SK-N-SH (cell line): ENCODE measurements at regions not wholly inside any gene's neighbourhood (a gene's known extent, or its start where the extent isn't known, plus 50 kb on each side); places are given as distances from the start of the nearest gene placed in this dataset.

ENCODE experiments used
- CTCF ChIA-PET: fragments of 300-600, 350-600 bp; formaldehyde crosslinking; extraction: SDS; loops from one replicate; lab custom pipeline; 2021; lab: Yijun Ruan, JAX
- POLR2A ChIA-PET: fragments of 350-600 bp; sonication (Branson Sonifier 250); formaldehyde crosslinking; extraction: SDS; loops from one replicate; lab custom pipeline; 2020; ENCODE audit warnings: antibody characterized with exemption, inconsistent platforms; lab: Yijun Ruan, JAX
- DNase-seq: peaks from one replicate; pipeline ENCODE4 v3.0.0; 2012
- H2AFZ ChIP-seq: fragments of 200-600 bp; sonication (generic); 2 replicates; pipeline ENCODE4 v1.8.1; 2016; ENCODE audit warnings: antibody characterized with exemption, mild to moderate bottlenecking, low read depth
- H3F3A ChIP-seq: fragments of 200-600 bp; sonication (generic); replicated peaks from 2 replicates; pipeline ENCODE3; 2016; ENCODE audit warnings: antibody characterized with exemption, mild to moderate bottlenecking; ENCODE audit not compliant: insufficient read depth
- H3K27ac ChIP-seq, 2 experiments: fragments of 200-500 bp in 1 of 2; fragments of 200-600 bp in 1 of 2; sonication (Bioruptor generic) in 1 of 2; sonication (generic), shearing (Covaris generic) in 1 of 2; 2 replicates each; pipeline versions ENCODE4 v1.5.1 to v1.6.1; 2014 to 2016; ENCODE audit warnings: low read depth in 2 of 2, inconsistent platforms in 1 of 2, low read length in 1 of 2, mild to moderate bottlenecking in 1 of 2, mixed read lengths in 1 of 2
- H3K27me3 ChIP-seq: fragments of 200-600 bp; sonication (generic), shearing (Covaris generic); 2 replicates; pipeline ENCODE4 v1.6.1; 2016; ENCODE audit warnings: mixed run types; ENCODE audit not compliant: insufficient read depth
- H3K36me3 ChIP-seq, 2 experiments: fragments of 200-500 bp in 1 of 2; fragments of 200-600 bp in 1 of 2; sonication (Bioruptor generic) in 1 of 2; sonication (generic) in 1 of 2; replicated peaks in 1 of 2; 2 replicates each; pipeline versions ENCODE3 to v1.5.1; 2014 to 2016; ENCODE audit warnings: low read length in 1 of 2, mild to moderate bottlenecking in 1 of 2; ENCODE audit not compliant: insufficient read depth in 2 of 2, control insufficient read depth in 1 of 2
- H3K4me1 ChIP-seq, 2 experiments: fragments of 200-500 bp in 1 of 2; fragments of 200-600 bp in 1 of 2; sonication (Bioruptor generic) in 1 of 2; sonication (generic), shearing (Covaris generic) in 1 of 2; 2 replicates each; pipeline versions ENCODE4 v1.5.1 to v1.6.1; 2014 to 2016; ENCODE audit warnings: low read depth in 1 of 2, low read length in 1 of 2, mixed run types in 1 of 2; ENCODE audit not compliant: insufficient read depth in 2 of 2, control insufficient read depth in 1 of 2
- H3K4me2 ChIP-seq: fragments of 200-600 bp; sonication (generic), shearing (Covaris generic); 2 replicates; pipeline ENCODE4 v1.6.1; 2017; ENCODE audit warnings: mixed run types
- H3K4me3 ChIP-seq, 2 experiments: fragments of 200-500 bp in 1 of 2; fragments of 200-600 bp in 1 of 2; sonication (Bioruptor generic) in 1 of 2; sonication (generic), shearing (Covaris generic) in 1 of 2; 2 replicates each; pipeline versions ENCODE4 v1.5.1 to v1.8.1; 2014 to 2016; ENCODE audit warnings: low read depth in 2 of 2, inconsistent platforms in 1 of 2, low read length in 1 of 2, mild to moderate bottlenecking in 1 of 2, mixed read lengths in 1 of 2, moderate library complexity in 1 of 2
- H3K79me2 ChIP-seq: fragments of 200-600 bp; sonication (generic); 2 replicates; pipeline ENCODE4 v1.8.1; 2017; ENCODE audit warnings: mild to moderate bottlenecking; ENCODE audit not compliant: insufficient read depth
- H3K9ac ChIP-seq: fragments of 200-600 bp; sonication (generic); 2 replicates; pipeline ENCODE4 v1.6.1; 2017; ENCODE audit warnings: mixed run types
- H3K9me2 ChIP-seq: fragments of 200-600 bp; sonication (generic); 2 replicates; pipeline ENCODE4 v1.6.1; 2017; ENCODE audit warnings: mixed run types
- H3K9me3 ChIP-seq: fragments of 200-600 bp; sonication (generic); 2 replicates; pipeline ENCODE4 v1.6.1; 2017; ENCODE audit warnings: mixed run types, mild to moderate bottlenecking, moderate library complexity
- H4K20me1 ChIP-seq: fragments of 200-600 bp; sonication (generic); 2 replicates; pipeline ENCODE4 v1.6.1; 2017; ENCODE audit warnings: mild to moderate bottlenecking, mixed run types; ENCODE audit not compliant: insufficient read depth
- EZH2phosphoT487 ChIP-seq: fragments of 200-600 bp; sonication (generic); IDR thresholded peaks from 2 replicates; pipeline ENCODE4 v1.6.1; 2017; ENCODE audit warnings: low read depth, mixed run types, mild to moderate bottlenecking, antibody characterized with exemption, moderate library complexity, borderline replicate concordance
- FOXJ3 ChIP-seq: sonication (generic); formaldehyde crosslinking; IDR thresholded peaks from 2 replicates; pipeline ENCODE4 v1.5.1; 2020; ENCODE audit warnings: mild to moderate bottlenecking, missing genetic modification reagents
- FOXM1 ChIP-seq: IDR thresholded peaks from 2 replicates; pipeline ENCODE4 v1.4.0; 2012; ENCODE audit warnings: low read depth, mild to moderate bottlenecking
- GABPA ChIP-seq: IDR thresholded peaks from 2 replicates; pipeline ENCODE4 v1.4.0; 2012; ENCODE audit warnings: low read depth, mild to moderate bottlenecking
- JUND ChIP-seq: IDR thresholded peaks from 2 replicates; pipeline ENCODE4 v1.4.0; 2012
- MEF2A ChIP-seq: IDR thresholded peaks from 2 replicates; pipeline ENCODE4 v1.4.0; 2012; ENCODE audit warnings: low read depth, borderline replicate concordance
- NFIC ChIP-seq: IDR thresholded peaks from 2 replicates; pipeline ENCODE4 v1.4.0; 2012; ENCODE audit warnings: borderline replicate concordance
- RAD21 ChIP-seq: IDR thresholded peaks from 2 replicates; pipeline ENCODE4 v1.6.1; 2012; ENCODE audit warnings: mild to moderate bottlenecking, low read length
- RCOR1 ChIP-seq: fragments of 150-350 bp; IDR thresholded peaks from 2 replicates; pipeline ENCODE4 v1.6.1; 2017; ENCODE audit warnings: antibody characterized with exemption, low read length
- RXRA ChIP-seq: IDR thresholded peaks from 2 replicates; pipeline ENCODE4 v1.4.0; 2012; ENCODE audit warnings: low read depth, mild to moderate bottlenecking, borderline replicate concordance
- SIN3A ChIP-seq: IDR thresholded peaks from 2 replicates; pipeline ENCODE4 v1.6.1; 2012; ENCODE audit warnings: low read depth, mild to moderate bottlenecking, low read length, moderate library complexity, borderline replicate concordance
- SMC3 ChIP-seq: IDR thresholded peaks from 2 replicates; pipeline ENCODE4 v1.6.1; 2012; ENCODE audit warnings: low read depth, low read length, improper control_type of control experiment
- TAF1 ChIP-seq: IDR thresholded peaks from 2 replicates; pipeline ENCODE4 v1.6.1; 2012; ENCODE audit warnings: low read depth, mild to moderate bottlenecking, low read length, moderate library complexity, borderline replicate concordance
- TEAD4 ChIP-seq: IDR thresholded peaks from 2 replicates; pipeline ENCODE4 v1.4.0; 2012; ENCODE audit warnings: mild to moderate bottlenecking, borderline replicate concordance; ENCODE audit not compliant: insufficient read depth
- USF1 ChIP-seq: IDR thresholded peaks from 2 replicates; pipeline ENCODE4 v1.4.0; 2012; ENCODE audit warnings: low read depth, borderline replicate concordance
- YY1 ChIP-seq: IDR thresholded peaks from 2 replicates; pipeline ENCODE4 v1.4.0; 2012; ENCODE audit warnings: low read depth, mild to moderate bottlenecking
- TF ChIP-seq, protein P1 (sequence below): IDR thresholded peaks from 2 replicates; pipeline ENCODE4 v1.6.1; 2012; ENCODE audit warnings: mild to moderate bottlenecking, low read depth, low read length, moderate library complexity
- TF ChIP-seq, protein P2 (sequence below): fragments of 200-600 bp; sonication (generic); IDR thresholded peaks from 2 replicates; pipeline ENCODE4 v1.6.1; 2017; ENCODE audit warnings: antibody characterized with exemption, mild to moderate bottlenecking, moderate library complexity
- TF ChIP-seq, protein P3 (sequence below): fragments of 150-350 bp; IDR thresholded peaks from 2 replicates; pipeline ENCODE4 v1.6.1; 2016; ENCODE audit warnings: mild to moderate bottlenecking, low read depth, low read length
- TF ChIP-seq, protein P4 (sequence below): fragments of 150-350 bp; IDR thresholded peaks from 2 replicates; pipeline ENCODE4 v1.6.1; 2017; ENCODE audit warnings: antibody characterized with exemption, low read length, low read depth, borderline replicate concordance

- no peaks in the 10 kb centered on the region for H3F3A ChIP-seq
- TF ChIP-seq, protein P1, sequence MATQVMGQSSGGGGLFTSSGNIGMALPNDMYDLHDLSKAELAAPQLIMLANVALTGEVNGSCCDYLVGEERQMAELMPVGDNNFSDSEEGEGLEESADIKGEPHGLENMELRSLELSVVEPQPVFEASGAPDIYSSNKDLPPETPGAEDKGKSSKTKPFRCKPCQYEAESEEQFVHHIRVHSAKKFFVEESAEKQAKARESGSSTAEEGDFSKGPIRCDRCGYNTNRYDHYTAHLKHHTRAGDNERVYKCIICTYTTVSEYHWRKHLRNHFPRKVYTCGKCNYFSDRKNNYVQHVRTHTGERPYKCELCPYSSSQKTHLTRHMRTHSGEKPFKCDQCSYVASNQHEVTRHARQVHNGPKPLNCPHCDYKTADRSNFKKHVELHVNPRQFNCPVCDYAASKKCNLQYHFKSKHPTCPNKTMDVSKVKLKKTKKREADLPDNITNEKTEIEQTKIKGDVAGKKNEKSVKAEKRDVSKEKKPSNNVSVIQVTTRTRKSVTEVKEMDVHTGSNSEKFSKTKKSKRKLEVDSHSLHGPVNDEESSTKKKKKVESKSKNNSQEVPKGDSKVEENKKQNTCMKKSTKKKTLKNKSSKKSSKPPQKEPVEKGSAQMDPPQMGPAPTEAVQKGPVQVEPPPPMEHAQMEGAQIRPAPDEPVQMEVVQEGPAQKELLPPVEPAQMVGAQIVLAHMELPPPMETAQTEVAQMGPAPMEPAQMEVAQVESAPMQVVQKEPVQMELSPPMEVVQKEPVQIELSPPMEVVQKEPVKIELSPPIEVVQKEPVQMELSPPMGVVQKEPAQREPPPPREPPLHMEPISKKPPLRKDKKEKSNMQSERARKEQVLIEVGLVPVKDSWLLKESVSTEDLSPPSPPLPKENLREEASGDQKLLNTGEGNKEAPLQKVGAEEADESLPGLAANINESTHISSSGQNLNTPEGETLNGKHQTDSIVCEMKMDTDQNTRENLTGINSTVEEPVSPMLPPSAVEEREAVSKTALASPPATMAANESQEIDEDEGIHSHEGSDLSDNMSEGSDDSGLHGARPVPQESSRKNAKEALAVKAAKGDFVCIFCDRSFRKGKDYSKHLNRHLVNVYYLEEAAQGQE = no peak
- TF ChIP-seq NFIC (no peak), RXRA (no peak), USF1 (no peak), SMC3 (peak; percentile 72; the same call in 1 of the 2 replicates), RAD21 (peak; percentile 94)
- TF ChIP-seq, protein P2, sequence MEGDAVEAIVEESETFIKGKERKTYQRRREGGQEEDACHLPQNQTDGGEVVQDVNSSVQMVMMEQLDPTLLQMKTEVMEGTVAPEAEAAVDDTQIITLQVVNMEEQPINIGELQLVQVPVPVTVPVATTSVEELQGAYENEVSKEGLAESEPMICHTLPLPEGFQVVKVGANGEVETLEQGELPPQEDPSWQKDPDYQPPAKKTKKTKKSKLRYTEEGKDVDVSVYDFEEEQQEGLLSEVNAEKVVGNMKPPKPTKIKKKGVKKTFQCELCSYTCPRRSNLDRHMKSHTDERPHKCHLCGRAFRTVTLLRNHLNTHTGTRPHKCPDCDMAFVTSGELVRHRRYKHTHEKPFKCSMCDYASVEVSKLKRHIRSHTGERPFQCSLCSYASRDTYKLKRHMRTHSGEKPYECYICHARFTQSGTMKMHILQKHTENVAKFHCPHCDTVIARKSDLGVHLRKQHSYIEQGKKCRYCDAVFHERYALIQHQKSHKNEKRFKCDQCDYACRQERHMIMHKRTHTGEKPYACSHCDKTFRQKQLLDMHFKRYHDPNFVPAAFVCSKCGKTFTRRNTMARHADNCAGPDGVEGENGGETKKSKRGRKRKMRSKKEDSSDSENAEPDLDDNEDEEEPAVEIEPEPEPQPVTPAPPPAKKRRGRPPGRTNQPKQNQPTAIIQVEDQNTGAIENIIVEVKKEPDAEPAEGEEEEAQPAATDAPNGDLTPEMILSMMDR = peak; percentile 51
- peak; percentile 32 for DNase-seq
- H3K9me3 ChIP-seq = no peaks in the 10 kb centered on the region; the same call in 1 of the 2 replicates
- no peaks in the 10 kb centered on the region for H3K79me2 ChIP-seq
- no peak overlapping the region for H3K4me2 ChIP-seq
- no peaks in the 10 kb centered on the region for H3K27me3 ChIP-seq
- H3K27ac ChIP-seq = peak overlapping the region in 1 of 2 experiments; percentile 43; a peak in 2 of 4 replicates
- no peak overlapping the region for H2AFZ ChIP-seq
- no peaks in the 10 kb centered on the region for H3K36me3 ChIP-seq
- H3K9me2 ChIP-seq = no peaks in the 10 kb centered on the region
- no peak overlapping the region for H3K4me3 ChIP-seq
- no peak overlapping the region for H3K9ac ChIP-seq
- CTCF ChIA-PET = interaction anchor here (0.6 to 4.9 kb wide), 19 partner anchors 9 to 1636 kb away, joined by 3 to 20 read pairs (median 3); partner anchors contain the start of gene LRRN3
- POLR2A ChIA-PET = no interaction called here
- H3K4me1 ChIP-seq = no peaks in the 10 kb centered on the region; a peak in 1 of 4 replicates
- H4K20me1 ChIP-seq = no peaks in the 10 kb centered on the region
These were observed 1246.6 kb upstream of the LRRN3 start for GRCh38 chr7:109844362-109844761.

DNA sequence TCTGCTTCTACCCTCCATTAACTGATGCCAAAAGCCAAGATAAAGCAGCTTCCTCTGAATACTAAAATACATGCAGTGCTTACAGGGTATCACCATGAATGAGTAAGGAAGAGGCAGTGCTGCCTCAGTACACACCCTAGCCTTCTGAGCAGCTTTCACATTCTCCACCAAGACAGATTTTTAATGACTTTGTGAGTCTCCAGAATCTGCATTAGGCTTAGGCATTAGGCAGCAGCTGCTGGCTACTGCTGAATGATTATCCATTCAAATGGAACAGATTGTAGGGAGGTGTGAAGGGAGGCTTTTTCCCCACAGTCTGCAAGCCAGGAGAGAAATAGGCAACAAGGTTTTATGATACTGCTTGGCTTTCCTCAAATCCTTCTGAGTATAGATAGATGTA is 1226.7 kb upstream of the LRRN3 start:
- ChIA-PET POLR2A (no interaction called here), CTCF (no interaction called here)
- Histone ChIP-seq H2AFZ (no peak overlapping the region), H3K27me3 (no peaks in the 10 kb centered on the region), H4K20me1 (no peaks in the 10 kb centered on the region), H3F3A (no peaks in the 10 kb centered on the region), H3K4me2 (no peak overlapping the region), H3K79me2 (no peaks in the 10 kb centered on the region), H3K27ac (no peak overlapping the region), H3K36me3 (no peaks in the 10 kb centered on the region), H3K9me2 (no peaks in the 10 kb centered on the region), H3K4me1 (peaks cover 0 to 2% of the 10 kb centered on the region in 2 experiments; a peak in 1 of 4 replicates), H3K9me3 (no peaks in the 10 kb centered on the region), H3K4me3 (no peak overlapping the region), H3K9ac (no peak overlapping the region)
- DNase-seq = no peak
- TF ChIP-seq, protein P3, sequence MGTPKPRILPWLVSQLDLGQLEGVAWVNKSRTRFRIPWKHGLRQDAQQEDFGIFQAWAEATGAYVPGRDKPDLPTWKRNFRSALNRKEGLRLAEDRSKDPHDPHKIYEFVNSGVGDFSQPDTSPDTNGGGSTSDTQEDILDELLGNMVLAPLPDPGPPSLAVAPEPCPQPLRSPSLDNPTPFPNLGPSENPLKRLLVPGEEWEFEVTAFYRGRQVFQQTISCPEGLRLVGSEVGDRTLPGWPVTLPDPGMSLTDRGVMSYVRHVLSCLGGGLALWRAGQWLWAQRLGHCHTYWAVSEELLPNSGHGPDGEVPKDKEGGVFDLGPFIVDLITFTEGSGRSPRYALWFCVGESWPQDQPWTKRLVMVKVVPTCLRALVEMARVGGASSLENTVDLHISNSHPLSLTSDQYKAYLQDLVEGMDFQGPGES = no peak
- TF ChIP-seq, protein P4, sequence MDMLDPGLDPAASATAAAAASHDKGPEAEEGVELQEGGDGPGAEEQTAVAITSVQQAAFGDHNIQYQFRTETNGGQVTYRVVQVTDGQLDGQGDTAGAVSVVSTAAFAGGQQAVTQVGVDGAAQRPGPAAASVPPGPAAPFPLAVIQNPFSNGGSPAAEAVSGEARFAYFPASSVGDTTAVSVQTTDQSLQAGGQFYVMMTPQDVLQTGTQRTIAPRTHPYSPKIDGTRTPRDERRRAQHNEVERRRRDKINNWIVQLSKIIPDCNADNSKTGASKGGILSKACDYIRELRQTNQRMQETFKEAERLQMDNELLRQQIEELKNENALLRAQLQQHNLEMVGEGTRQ = no peak
- TF ChIP-seq TEAD4 (no peak), RCOR1 (no peak), GABPA (no peak), NFIC (no peak), SIN3A (no peak), JUND (no peak), MEF2A (no peak), FOXM1 (no peak), EZH2phosphoT487 (no peak), FOXJ3 (no peak), TAF1 (no peak), YY1 (no peak), RXRA (no peak), RAD21 (no peak)
